Muscle of arm (tissue), 1 donor: ENCODE measurements at regions not wholly inside any gene's neighbourhood (a gene's known extent, or its start where the extent isn't known, plus 50 kb on each side); places are given as distances from the start of the nearest gene placed in this dataset.

Source experiments
- DNase-seq: peaks from one replicate; pipeline ENCODE4 v3.0.0-alpha.2; 2013

- no peak for DNase-seq
Measured at GRCh38 chr5:67699560-67699959, 503.0 kb upstream of the CD180 start.

- no peak for DNase-seq
Measured at GRCh38 chr5:67696446-67696845, 499.8 kb upstream of the CD180 start.

DNA sequence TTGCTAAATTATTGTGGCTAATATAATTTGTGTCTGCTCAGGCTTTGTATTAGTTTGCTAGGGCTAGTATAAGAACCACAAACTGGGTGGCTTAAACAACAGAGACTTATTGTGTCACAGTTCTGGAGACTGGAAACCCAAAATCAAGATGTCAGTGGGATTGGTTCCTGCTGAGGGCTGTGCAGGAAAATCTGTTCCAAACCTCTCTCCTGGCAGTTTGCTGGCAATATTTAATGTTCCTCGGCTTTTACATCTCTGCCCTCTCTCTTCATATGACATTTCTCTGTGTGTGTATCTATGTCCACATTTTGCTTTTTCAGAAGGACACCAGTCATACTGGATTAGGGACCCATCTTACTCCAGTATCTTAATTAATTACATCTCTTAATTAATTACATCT lies 498.8 kb upstream of the CD180 start:
- no peak for DNase-seq

- DNase-seq, result no peak
Measured at GRCh38 chr5:67694810-67695191, 498.2 kb upstream of the CD180 start.

- no peak for DNase-seq
Measured at GRCh38 chr5:67693956-67694809, 497.6 kb upstream of the CD180 start.

GRCh38 chr5:67686746-67687145 lies 490.1 kb upstream of the CD180 start:
- no peak for DNase-seq

GRCh38 chr5:67681703-67682102 lies 485.1 kb upstream of the CD180 start:
- DNase-seq, result no peak

DNA sequence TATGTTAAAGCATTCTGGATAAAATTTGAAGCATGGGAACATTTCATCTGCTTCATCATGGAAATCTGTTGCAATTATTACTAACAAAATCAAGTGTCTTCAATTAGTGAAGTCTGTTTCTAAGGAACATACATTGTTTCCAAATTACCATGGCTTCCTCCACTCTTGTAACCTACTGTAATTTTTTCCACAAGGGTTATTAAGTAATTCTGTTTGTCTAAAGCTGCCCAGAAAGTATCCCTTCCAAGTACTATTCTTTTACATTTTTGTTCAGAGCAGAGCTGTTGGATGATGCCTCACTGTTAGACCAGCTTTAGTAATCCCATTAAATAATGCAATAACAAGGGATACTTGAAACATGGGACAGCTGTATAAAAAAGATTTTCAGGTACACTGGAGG lies 483.5 kb upstream of the CD180 start:
- peak; percentile 68 for DNase-seq

GRCh38 chr5:67679184-67679841 lies 482.7 kb upstream of the CD180 start:
- DNase-seq, result peak; percentile 51

GRCh38 chr5:67678594-67678993 lies 482.0 kb upstream of the CD180 start:
- no peak for DNase-seq

- no peak for DNase-seq
Measured at GRCh38 chr5:67677422-67677970, 480.9 kb upstream of the CD180 start.

DNA sequence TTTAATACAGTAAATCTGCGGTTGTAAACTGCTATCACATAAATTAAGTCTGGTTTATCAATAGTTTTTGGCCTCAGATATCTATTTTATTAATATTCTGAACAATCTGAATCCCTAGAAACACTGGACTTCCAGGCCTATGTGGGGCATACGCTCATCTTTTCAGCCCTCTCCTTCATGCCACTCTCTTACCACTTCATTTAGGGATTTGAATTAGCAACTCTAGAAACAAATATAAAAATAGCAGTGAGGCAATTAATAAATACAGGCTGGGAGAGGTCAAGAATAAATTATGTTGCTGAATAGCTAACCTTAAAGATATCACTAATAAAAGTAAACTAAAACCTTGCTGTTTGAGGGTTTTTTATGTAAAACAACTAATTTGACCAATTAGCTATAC lies 480.3 kb upstream of the CD180 start:
- no peak for DNase-seq

DNA sequence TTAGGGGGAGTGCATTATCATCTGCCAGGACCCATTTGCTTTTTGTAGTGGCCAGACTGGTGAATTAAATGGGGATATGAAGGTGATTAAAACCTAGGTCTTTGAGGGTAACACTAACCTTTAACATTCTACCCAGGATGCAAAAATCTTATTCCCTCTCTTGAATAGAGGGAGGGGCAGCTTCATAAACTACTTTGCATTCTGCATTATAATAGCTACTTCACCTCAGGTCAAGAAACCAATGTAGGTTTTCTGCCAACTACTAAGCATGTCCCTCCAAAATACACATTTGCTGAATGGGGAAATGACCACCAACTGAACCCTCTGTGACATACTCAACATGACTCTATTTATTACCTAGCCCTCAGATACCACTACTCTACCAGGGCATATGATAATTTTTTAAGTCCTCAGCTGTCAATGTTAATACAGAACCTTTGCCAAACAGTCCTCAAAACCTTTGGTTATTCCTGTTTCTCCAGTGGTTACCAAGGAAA lies 477.6 kb upstream of the CD180 start:
- no peak for DNase-seq

- no peak for DNase-seq
Measured at GRCh38 chr5:67673618-67674017, 477.0 kb upstream of the CD180 start.

GRCh38 chr5:67673180-67673579 lies 476.6 kb upstream of the CD180 start:
- DNase-seq, result no peak

GRCh38 chr5:67672636-67673035 lies 476.0 kb upstream of the CD180 start:
- no peak for DNase-seq

DNA sequence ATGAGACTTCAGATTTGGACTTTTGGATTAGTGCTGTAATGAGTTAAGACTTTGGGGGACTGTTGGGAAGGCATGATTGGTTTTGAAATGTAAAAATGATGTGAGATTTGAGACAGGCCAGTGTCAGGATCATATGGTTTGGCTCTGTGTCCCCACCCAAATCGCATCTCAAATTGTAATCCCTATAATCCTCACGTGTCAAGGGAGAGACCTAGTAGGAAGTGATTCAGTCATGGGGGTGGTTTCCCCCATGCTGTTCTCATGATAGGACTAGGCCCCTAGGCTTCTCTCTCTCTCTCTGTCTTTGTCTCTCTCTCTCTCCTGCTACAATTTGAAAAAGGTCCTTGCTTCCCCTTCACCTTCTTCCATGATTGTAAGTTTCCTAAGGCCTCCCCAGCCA lies 473.3 kb upstream of the CD180 start:
- no peak for DNase-seq

DNA sequence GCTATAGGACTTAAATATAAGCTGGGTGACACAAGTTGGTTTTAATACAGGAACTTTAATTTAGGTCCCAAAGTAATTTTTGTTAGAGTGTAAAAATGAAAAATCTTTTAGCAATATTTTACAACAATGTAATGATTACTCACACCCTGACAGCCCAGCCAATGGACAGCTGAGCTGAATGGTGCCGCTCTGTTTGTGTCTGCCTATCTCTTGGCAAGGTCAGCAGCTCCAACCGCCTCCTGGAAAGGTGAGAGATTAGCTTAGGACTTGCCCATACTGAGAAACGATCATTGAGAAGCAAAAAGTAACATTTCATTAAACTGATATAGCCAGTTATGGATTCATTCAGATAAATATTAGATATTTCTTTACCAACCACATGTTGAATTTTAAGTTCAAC lies 463.6 kb upstream of the CD180 start:
- no peak for DNase-seq

DNA sequence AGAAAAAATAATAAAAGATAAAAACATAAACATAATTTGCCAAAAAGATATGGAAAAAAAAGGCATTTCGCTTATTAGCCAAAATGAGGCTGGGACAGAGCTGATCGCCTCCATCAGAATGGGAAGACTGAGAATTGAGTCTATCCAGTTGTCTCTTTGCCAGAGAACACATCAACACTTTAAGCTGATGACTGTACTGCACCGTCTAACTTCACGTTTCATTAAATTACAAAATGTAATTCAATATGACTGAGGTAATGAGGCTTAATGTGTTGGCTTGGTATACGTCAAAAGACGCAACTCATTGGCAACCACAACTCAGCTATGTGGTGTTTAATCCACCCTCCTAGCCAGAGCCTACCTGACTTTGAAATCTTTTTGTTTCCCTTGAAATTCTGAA lies 462.7 kb upstream of the CD180 start:
- no peak for DNase-seq

DNA sequence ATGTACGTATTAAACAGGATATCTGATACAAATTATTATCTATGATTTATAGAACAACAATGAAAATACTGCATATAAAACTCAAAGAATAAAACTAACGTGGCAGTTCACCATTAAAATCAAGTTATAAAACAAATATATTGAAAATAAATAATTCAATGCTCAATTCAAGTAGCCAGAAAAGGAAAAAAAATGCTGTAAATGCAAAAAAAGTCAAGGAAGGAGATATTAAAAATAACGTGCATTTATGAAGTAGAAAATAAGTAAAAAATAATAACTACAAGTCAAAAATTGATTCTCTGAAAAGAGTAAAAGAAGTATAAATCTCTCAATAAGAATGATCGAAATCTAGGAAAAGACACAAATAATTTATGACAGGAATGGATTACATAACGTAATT lies 460.5 kb upstream of the CD180 start:
- DNase-seq, result no peak

DNA sequence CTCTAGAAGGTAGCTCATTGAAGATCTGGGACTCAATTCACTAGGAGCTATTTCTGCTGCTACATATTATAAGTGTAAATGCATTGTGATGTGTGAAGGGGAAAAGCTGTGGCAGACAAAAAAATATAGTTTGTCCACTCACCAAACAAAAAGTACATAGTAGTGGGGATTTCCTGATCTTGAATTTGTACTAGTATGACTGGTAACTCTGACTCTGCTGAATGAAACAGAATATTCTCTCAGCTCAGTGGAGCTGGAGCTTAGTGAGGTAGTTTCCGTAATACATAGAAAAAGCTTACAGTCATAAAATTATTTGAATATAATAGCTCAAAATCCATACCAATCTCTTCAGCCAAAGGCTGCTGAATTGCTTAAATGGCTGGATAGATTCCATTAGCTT lies 455.6 kb upstream of the CD180 start:
- no peak for DNase-seq

- no peak for DNase-seq
Measured at GRCh38 chr5:67651180-67651579, 454.6 kb upstream of the CD180 start.

GRCh38 chr5:67648201-67648671 lies 451.6 kb upstream of the CD180 start:
- peak; percentile 95 for DNase-seq
